Hepatocyte (in vitro differentiated cells): ENCODE measurements at regions not wholly inside any gene's neighbourhood (a gene's known extent, or its start where the extent isn't known, plus 50 kb on each side); places are given as distances from the start of the nearest gene placed in this dataset.

Source experiments
- DNase-seq: peaks from one replicate; pipeline ENCODE4 v3.0.0-alpha.2; 2016; ENCODE audit warnings: low spot score
- H2AFZ ChIP-seq: fragments of 200-600 bp; sonication (generic); 2 replicates; pipeline ENCODE4 v1.6.0; 2016; ENCODE audit warnings: antibody characterized with exemption, mild to moderate bottlenecking
- H3K27ac ChIP-seq: fragments of 200-600 bp; sonication (generic); 2 replicates; pipeline ENCODE4 v1.5.1; 2016; ENCODE audit warnings: mild to moderate bottlenecking
- H3K27me3 ChIP-seq: fragments of 200-600 bp; sonication (generic); 2 replicates; pipeline ENCODE4 v1.6.1; 2016
- H3K36me3 ChIP-seq: fragments of 200-600 bp; sonication (generic); replicated peaks from 2 replicates; pipeline ENCODE4 v1.5.1; 2016; ENCODE audit warnings: low read depth; ENCODE audit not compliant: insufficient read depth
- H3K4me1 ChIP-seq: fragments of 200-600 bp; sonication (generic); 2 replicates; pipeline ENCODE4 v1.5.1; 2016; ENCODE audit warnings: mild to moderate bottlenecking, moderate library complexity; ENCODE audit not compliant: insufficient read depth
- H3K4me2 ChIP-seq: fragments of 200-600 bp; sonication (generic); 2 replicates; pipeline ENCODE4 v1.6.0; 2016
- H3K4me3 ChIP-seq: fragments of 200-600 bp; sonication (generic); 2 replicates; pipeline ENCODE4 v1.5.1; 2016; ENCODE audit warnings: mild to moderate bottlenecking
- H3K79me2 ChIP-seq: fragments of 200-600 bp; sonication (generic); 2 replicates; pipeline ENCODE4 v1.6.0; 2017; ENCODE audit warnings: mild to moderate bottlenecking
- H3K9me2 ChIP-seq: fragments of 200-600 bp; sonication (generic); replicated peaks from 2 replicates; pipeline ENCODE4 v1.6.0; 2017; ENCODE audit warnings: mild to moderate bottlenecking; ENCODE audit not compliant: insufficient read depth
- H3K9me3 ChIP-seq: fragments of 200-600 bp; sonication (generic); 2 replicates; pipeline ENCODE4 v1.5.1; 2016; ENCODE audit warnings: low read depth, mild to moderate bottlenecking
- H4K20me1 ChIP-seq: fragments of 200-600 bp; sonication (generic); 2 replicates; pipeline ENCODE4 v1.6.0; 2016; ENCODE audit warnings: mild to moderate bottlenecking; ENCODE audit not compliant: insufficient read depth, poor library complexity, severe bottlenecking
- CTCF ChIP-seq: fragments of 200-600 bp; sonication (generic); IDR thresholded peaks from 2 replicates; pipeline ENCODE4 v1.5.1; 2016; ENCODE audit warnings: antibody characterized with exemption, mild to moderate bottlenecking; ENCODE audit not compliant: poor library complexity
- EZH2 ChIP-seq: fragments of 200-600 bp; sonication (generic); IDR thresholded peaks from 2 replicates; pipeline ENCODE4 v1.6.1; 2016; ENCODE audit warnings: antibody characterized with exemption, mild to moderate bottlenecking, borderline replicate concordance
- EZH2phosphoT487 ChIP-seq: fragments of 200-600 bp; sonication (generic); IDR thresholded peaks from one replicate; pipeline ENCODE4 v1.6.1; 2018; ENCODE audit warnings: antibody characterized with exemption, mild to moderate bottlenecking, low read depth, moderate library complexity; ENCODE audit not compliant: unreplicated experiment, severe bottlenecking
- WGBS: methylation state at CpG from one replicate; pipeline ENCODE4 v1.1.6; 2016; ENCODE audit warnings: low lambda C conversion rate; ENCODE audit errors: missing lambda C conversion rate; 5-methylcytosine and 5-hydroxymethylcytosine counted together

GRCh38 chr5:126332326-126332725 lies 90.9 kb upstream of the GRAMD2B start:
- H3K4me3 ChIP-seq: no peak overlapping the region
- WGBS: 83% methylated on average over 1 of the region's 1 CpG

GRCh38 chr5:126334760-126335159 lies 88.4 kb upstream of the GRAMD2B start:
- H3K4me2 ChIP-seq: no peak overlapping the region
- H3K27me3 ChIP-seq: no peaks in the 10 kb centered on the region
- H3K9me2 ChIP-seq: no peaks in the 10 kb centered on the region
- H3K36me3 ChIP-seq: no peaks in the 10 kb centered on the region
- H3K27ac ChIP-seq: no peak overlapping the region
- H4K20me1 ChIP-seq: no peaks in the 10 kb centered on the region
- H2AFZ ChIP-seq: no peak overlapping the region
- H3K4me1 ChIP-seq: no peaks in the 10 kb centered on the region
- 76% methylated on average over 7 of the region's 7 CpGs for WGBS
- H3K79me2 ChIP-seq: no peaks in the 10 kb centered on the region
- TF ChIP-seq EZH2 (no peak), EZH2phosphoT487 (no peak), CTCF (no peak)
- H3K9me3 ChIP-seq: no peaks in the 10 kb centered on the region
- no peak for DNase-seq
- H3K4me3 ChIP-seq: no peak overlapping the region

More at GRCh38 chr5:126332326-126332725, 90.9 kb upstream of the GRAMD2B start:
- Histone ChIP-seq H3K9me2 (no peaks in the 10 kb centered on the region), H3K9me3 (no peaks in the 10 kb centered on the region), H2AFZ (no peak overlapping the region), H3K79me2 (no peaks in the 10 kb centered on the region), H3K4me1 (no peaks in the 10 kb centered on the region), H3K27me3 (no peaks in the 10 kb centered on the region), H4K20me1 (no peaks in the 10 kb centered on the region), H3K36me3 (no peaks in the 10 kb centered on the region), H3K27ac (no peak overlapping the region), H3K4me2 (no peak overlapping the region)
- no peak for TF ChIP-seq EZH2
- no peak for TF ChIP-seq EZH2phosphoT487
- no peak for TF ChIP-seq CTCF
- DNase-seq: no peak

- DNase-seq: no peak
- Histone ChIP-seq H3K9me3 (no peaks in the 10 kb centered on the region), H4K20me1 (no peaks in the 10 kb centered on the region), H3K36me3 (no peaks in the 10 kb centered on the region), H3K4me2 (no peak overlapping the region), H3K27ac (no peak overlapping the region), H3K4me3 (no peak overlapping the region), H2AFZ (no peak overlapping the region), H3K79me2 (no peaks in the 10 kb centered on the region), H3K9me2 (no peaks in the 10 kb centered on the region), H3K27me3 (no peaks in the 10 kb centered on the region), H3K4me1 (no peaks in the 10 kb centered on the region)
- 39% methylated on average over 2 of the region's 2 CpGs for WGBS
- TF ChIP-seq CTCF (no peak), EZH2 (no peak), EZH2phosphoT487 (no peak)
Observed at GRCh38 chr5:126335886-126336285, 87.3 kb upstream of the GRAMD2B start.

GRCh38 chr5:126338635-126339034 lies 84.6 kb upstream of the GRAMD2B start:
- Histone ChIP-seq H3K4me3 (no peak overlapping the region), H3K36me3 (no peaks in the 10 kb centered on the region), H3K4me2 (no peak overlapping the region), H3K4me1 (no peaks in the 10 kb centered on the region), H3K27me3 (no peaks in the 10 kb centered on the region), H3K9me2 (no peaks in the 10 kb centered on the region), H3K9me3 (no peaks in the 10 kb centered on the region), H2AFZ (no peak overlapping the region), H3K79me2 (no peaks in the 10 kb centered on the region), H3K27ac (no peak overlapping the region), H4K20me1 (no peaks in the 10 kb centered on the region)
- WGBS: 75% methylated on average over 7 of the region's 7 CpGs
- no peak for DNase-seq
- TF ChIP-seq CTCF (no peak), EZH2 (no peak), EZH2phosphoT487 (no peak)
